ENCODE measurements at regions not wholly inside any gene's neighbourhood (a gene's known extent, or its start where the extent isn't known, plus 50 kb on each side); places are given as distances from the start of the nearest gene placed in this dataset.
A peak's percentile ranks its signal among the peaks of the same experiment; 100 is the strongest.

- Histone ChIP-seq H3K9me3 (replicated peaks; ENCODE audit: low read length) (no peaks in the 10 kb centered on the region), H3K4me2 (ENCODE audit: low read length) (no peak overlapping the region), H3K4me1 (ENCODE audit: control insufficient read depth, insufficient read depth, low read length) (no peaks in the 10 kb centered on the region), H3K4me3 (ENCODE audit: low read length) (no peak overlapping the region), H3K36me3 (ENCODE audit: insufficient read depth, low read length) (no peaks in the 10 kb centered on the region), H3K27me3 (ENCODE audit: control insufficient read depth, insufficient read depth, low read length) (peaks cover 12% of the 10 kb centered on the region), H3K9ac (ENCODE audit: low read depth, low read length) (no peak overlapping the region)
Measured at GRCh38 chr5:66234241-66234640, 90.1 kb downstream of the SREK1 start.

DNA sequence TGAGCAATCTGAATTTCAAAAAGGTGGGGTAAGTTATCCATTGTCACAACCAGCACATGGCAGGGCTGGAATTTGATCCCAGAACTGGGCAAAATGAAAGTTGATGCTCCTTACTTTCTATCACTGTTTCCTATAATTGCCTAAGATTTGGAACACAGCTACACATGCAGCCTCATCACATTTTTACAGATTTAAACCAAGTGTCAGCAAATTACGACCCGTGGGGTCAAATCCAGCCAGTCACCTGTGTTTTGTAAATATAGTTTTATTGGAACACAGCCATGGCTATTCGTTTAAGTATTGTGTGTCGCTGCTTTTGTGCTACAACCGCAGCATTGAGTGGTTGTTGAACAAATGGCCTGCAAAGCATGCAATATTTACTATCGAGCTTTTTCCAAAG is 94.3 kb downstream of the SREK1 start:
- H3K9ac ChIP-seq (ENCODE audit: low read depth, low read length): no peak overlapping the region
- H3K4me2 ChIP-seq (ENCODE audit: low read length): no peak overlapping the region
- H3K27me3 ChIP-seq (ENCODE audit: control insufficient read depth, insufficient read depth, low read length): peaks cover 22% of the 10 kb centered on the region
- H3K36me3 ChIP-seq (ENCODE audit: insufficient read depth, low read length): no peaks in the 10 kb centered on the region
- H3K9me3 ChIP-seq (replicated peaks; ENCODE audit: low read length): no peaks in the 10 kb centered on the region
- no peak overlapping the region for H3K4me3 ChIP-seq (ENCODE audit: low read length)
- no peaks in the 10 kb centered on the region for H3K4me1 ChIP-seq (ENCODE audit: control insufficient read depth, insufficient read depth, low read length)

GRCh38 chr5:66239034-66239433 is 94.9 kb downstream of the SREK1 start:
- H3K27me3 ChIP-seq (ENCODE audit: control insufficient read depth, insufficient read depth, low read length): peaks cover 22% of the 10 kb centered on the region
- no peak overlapping the region for H3K9ac ChIP-seq (ENCODE audit: low read depth, low read length)
- H3K36me3 ChIP-seq (ENCODE audit: insufficient read depth, low read length): no peaks in the 10 kb centered on the region
- no peaks in the 10 kb centered on the region for H3K4me1 ChIP-seq (ENCODE audit: control insufficient read depth, insufficient read depth, low read length)
- H3K4me3 ChIP-seq (ENCODE audit: low read length): no peak overlapping the region
- H3K4me2 ChIP-seq (ENCODE audit: low read length): no peak overlapping the region
- no peaks in the 10 kb centered on the region for H3K9me3 ChIP-seq (replicated peaks; ENCODE audit: low read length)

GRCh38 chr5:66241136-66241825 is 97.2 kb downstream of the SREK1 start:
- no peaks in the 10 kb centered on the region for H3K36me3 ChIP-seq (ENCODE audit: insufficient read depth, low read length)
- no peak overlapping the region for H3K4me2 ChIP-seq (ENCODE audit: low read length)
- no peaks in the 10 kb centered on the region for H3K4me1 ChIP-seq (ENCODE audit: control insufficient read depth, insufficient read depth, low read length)
- no peak overlapping the region for H3K9ac ChIP-seq (ENCODE audit: low read depth, low read length)
- no peaks in the 10 kb centered on the region for H3K9me3 ChIP-seq (replicated peaks; ENCODE audit: low read length)
- H3K27me3 ChIP-seq (ENCODE audit: control insufficient read depth, insufficient read depth, low read length): peaks cover 18% of the 10 kb centered on the region
- no peak overlapping the region for H3K4me3 ChIP-seq (ENCODE audit: low read length)

DNA sequence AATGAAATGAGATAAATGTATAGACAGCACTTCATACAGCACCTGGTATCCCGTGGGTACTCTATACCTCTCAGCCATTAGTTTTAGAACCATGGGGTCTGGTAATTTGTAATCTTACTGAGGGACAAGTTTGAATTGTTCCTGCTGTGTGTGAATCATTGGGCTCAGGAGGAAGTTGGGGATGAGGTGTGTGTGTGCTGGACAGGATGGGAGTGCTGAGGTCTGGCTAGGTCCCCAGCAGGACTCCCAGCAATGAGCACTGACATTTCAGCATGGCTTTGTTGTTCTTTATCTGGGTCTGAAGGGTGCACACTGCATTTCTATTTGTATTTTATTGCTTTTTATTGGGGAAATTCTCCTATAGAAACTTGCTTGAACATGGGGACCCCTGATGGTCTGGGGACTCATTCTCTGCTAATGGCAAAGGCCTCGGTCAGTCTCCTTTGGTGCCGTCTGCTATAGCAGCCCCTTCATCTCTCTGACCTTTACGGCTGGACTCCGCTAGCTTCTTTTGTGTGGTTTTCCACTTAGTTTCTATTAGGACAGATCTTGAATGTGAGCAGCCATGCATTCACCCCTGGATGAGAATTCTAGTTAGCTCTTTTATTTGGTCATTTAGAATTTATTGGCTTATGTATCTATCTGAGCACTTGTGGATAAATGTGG is 98.1 kb downstream of the SREK1 start:
- H3K4me1 ChIP-seq (ENCODE audit: control insufficient read depth, insufficient read depth, low read length): peaks cover 9% of the 10 kb centered on the region
- no peak overlapping the region for H3K9ac ChIP-seq (ENCODE audit: low read depth, low read length)

DNA sequence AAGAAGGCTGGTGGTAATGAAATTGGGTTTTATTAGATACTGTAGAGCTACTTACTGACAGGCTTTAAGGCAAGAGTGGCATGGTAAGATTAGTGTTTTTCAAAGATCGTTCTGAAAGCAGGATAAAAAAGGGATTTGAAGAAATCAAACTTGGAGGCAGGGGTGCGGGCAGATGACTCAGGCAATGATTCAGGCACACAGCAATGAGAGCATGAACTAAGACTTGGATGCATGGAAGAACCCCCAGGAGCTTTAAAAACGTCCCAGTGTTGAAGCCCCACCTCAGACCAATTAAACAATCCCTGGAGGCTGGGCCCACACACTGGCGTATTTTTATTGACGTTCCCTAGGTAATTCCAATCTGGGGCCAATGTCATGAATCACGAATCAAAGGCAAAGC is 102.5 kb downstream of the SREK1 start:
- H3K4me1 ChIP-seq (ENCODE audit: control insufficient read depth, insufficient read depth, low read length): peaks cover 13% of the 10 kb centered on the region
- peaks cover 10% of the 10 kb centered on the region for H3K27me3 ChIP-seq (ENCODE audit: control insufficient read depth, insufficient read depth, low read length)
- no peaks in the 10 kb centered on the region for H3K9me3 ChIP-seq (replicated peaks; ENCODE audit: low read length)
- peak overlapping the region; percentile 3 for H3K4me3 ChIP-seq (ENCODE audit: low read length)
- H3K4me2 ChIP-seq (ENCODE audit: low read length): peak overlapping the region; percentile 47
- H3K9ac ChIP-seq (ENCODE audit: low read depth, low read length): no peak overlapping the region
- H3K36me3 ChIP-seq (ENCODE audit: insufficient read depth, low read length): no peaks in the 10 kb centered on the region

More for the DNA sequence above, 98.1 kb downstream of the SREK1 start:
- Histone ChIP-seq H3K4me3 (ENCODE audit: low read length) (no peak overlapping the region), H3K36me3 (ENCODE audit: insufficient read depth, low read length) (no peaks in the 10 kb centered on the region), H3K4me2 (ENCODE audit: low read length) (no peak overlapping the region), H3K27me3 (ENCODE audit: control insufficient read depth, insufficient read depth, low read length) (peaks cover 18% of the 10 kb centered on the region), H3K9me3 (replicated peaks; ENCODE audit: low read length) (no peaks in the 10 kb centered on the region)

DNA sequence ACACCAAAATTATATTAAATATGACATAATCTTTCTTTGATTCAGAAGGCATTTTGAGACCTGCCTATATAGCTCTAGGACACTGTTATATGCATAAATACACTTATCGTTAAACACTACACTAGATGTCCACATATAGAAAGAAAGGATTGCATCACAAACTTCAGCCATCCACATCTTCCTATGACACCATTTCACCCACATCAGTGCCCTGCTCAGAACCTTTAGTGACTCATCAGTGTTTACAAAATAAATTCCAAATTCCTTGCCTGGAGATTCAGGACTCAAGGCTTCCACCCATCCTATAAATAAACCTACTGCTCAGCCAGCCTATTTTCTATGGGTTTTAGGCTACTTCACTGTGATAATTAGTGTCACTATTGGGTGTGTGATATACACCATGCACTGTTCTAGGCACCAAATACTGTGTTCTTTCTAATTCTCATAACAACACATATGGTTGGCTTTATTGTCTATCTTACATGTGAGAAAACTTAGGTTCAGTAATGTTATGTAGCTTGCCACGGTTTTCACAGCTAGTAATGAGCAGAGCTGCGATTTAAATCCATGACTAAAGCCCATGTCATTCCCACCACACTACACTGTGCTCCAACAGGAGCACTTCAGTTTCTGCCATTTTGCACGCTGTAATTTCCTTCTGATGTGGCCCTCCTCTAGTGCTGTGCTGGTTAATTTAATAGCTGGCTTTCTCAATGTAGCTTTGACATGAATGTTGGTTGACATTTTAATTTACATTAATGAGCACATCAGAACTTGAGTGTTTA is 103.3 kb downstream of the SREK1 start:
- Histone ChIP-seq H3K36me3 (ENCODE audit: insufficient read depth, low read length) (no peaks in the 10 kb centered on the region), H3K9me3 (replicated peaks; ENCODE audit: low read length) (no peaks in the 10 kb centered on the region), H3K27me3 (ENCODE audit: control insufficient read depth, insufficient read depth, low read length) (peaks cover 8% of the 10 kb centered on the region), H3K9ac (ENCODE audit: low read depth, low read length) (no peak overlapping the region), H3K4me2 (ENCODE audit: low read length) (peak overlapping the region; percentile 47), H3K4me3 (ENCODE audit: low read length) (no peak overlapping the region), H3K4me1 (ENCODE audit: control insufficient read depth, insufficient read depth, low read length) (peaks cover 13% of the 10 kb centered on the region)

DNA sequence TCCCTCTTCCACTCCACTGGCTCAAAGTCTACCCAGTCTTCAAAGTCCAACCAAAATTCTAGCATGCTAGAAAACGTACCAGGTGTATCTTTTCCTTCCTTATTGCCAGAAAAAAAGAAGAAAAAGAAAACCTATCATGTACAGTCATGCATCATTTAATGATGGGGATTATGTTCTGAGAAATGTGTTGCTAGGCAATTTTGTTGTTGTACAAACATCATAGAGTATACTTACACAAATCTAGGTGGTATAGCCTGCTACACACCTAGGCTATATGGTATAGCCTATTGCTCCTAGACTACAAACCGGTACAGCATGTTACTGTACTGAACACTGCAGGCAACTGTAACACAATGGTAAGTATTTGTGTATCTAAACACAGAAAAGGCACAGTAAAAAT is 104.8 kb downstream of the SREK1 start:
- Histone ChIP-seq H3K4me3 (ENCODE audit: low read length) (no peak overlapping the region), H3K9me3 (replicated peaks; ENCODE audit: low read length) (no peaks in the 10 kb centered on the region)

DNA sequence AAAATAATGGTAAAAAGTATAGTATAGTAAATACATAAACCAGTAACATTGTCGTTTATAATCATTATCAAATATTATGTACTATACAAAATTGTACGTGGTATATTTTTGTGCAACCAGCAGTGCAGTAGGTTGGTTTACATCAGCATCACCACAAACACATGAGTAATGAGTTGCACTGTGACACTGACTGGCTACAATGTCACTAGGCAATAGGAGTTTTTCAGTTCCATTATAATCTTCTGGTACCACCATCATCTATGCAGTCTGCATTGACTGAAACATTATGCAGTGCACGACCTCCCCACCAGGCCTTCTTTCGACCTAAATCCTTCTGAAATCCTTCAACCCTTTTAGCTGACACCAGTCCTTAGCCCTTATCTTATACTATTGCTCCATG is 105.8 kb downstream of the SREK1 start:
- H3K4me1 ChIP-seq (ENCODE audit: control insufficient read depth, insufficient read depth, low read length): peaks cover 13% of the 10 kb centered on the region
- H3K4me2 ChIP-seq (ENCODE audit: low read length): no peak overlapping the region
- no peaks in the 10 kb centered on the region for H3K36me3 ChIP-seq (ENCODE audit: insufficient read depth, low read length)
- peaks cover 8% of the 10 kb centered on the region for H3K27me3 ChIP-seq (ENCODE audit: control insufficient read depth, insufficient read depth, low read length)
- H3K9ac ChIP-seq (ENCODE audit: low read depth, low read length): no peak overlapping the region
- H3K4me3 ChIP-seq (ENCODE audit: low read length): no peak overlapping the region
- H3K9me3 ChIP-seq (replicated peaks; ENCODE audit: low read length): no peaks in the 10 kb centered on the region

More for the DNA sequence above, 104.8 kb downstream of the SREK1 start:
- Histone ChIP-seq H3K4me2 (ENCODE audit: low read length) (no peak overlapping the region), H3K4me1 (ENCODE audit: control insufficient read depth, insufficient read depth, low read length) (peaks cover 13% of the 10 kb centered on the region), H3K9ac (ENCODE audit: low read depth, low read length) (no peak overlapping the region), H3K36me3 (ENCODE audit: insufficient read depth, low read length) (no peaks in the 10 kb centered on the region), H3K27me3 (ENCODE audit: control insufficient read depth, insufficient read depth, low read length) (peaks cover 8% of the 10 kb centered on the region)

DNA sequence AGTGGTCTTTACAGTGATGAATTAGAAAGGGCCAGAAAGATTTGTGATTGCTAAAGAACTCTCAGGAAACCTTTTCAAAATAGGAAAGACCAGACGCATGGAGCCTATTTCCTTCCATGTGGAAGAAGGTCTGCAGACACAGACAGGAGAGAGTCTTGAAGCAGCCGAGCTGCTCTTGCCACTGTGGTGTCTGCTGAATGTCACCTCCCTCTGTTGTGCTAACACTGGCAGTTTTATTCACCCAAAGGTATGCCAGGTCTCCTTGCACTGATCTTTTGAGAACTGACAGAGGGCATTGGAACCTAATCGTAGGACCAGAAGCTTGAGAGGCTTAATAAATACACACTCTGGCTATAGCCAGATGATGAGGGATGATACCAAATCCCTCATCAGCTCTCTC is 108.7 kb downstream of the SREK1 start:
- H3K4me1 ChIP-seq (ENCODE audit: control insufficient read depth, insufficient read depth, low read length): no peaks in the 10 kb centered on the region
- H3K36me3 ChIP-seq (ENCODE audit: insufficient read depth, low read length): no peaks in the 10 kb centered on the region
- no peak overlapping the region for H3K9ac ChIP-seq (ENCODE audit: low read depth, low read length)
- H3K4me2 ChIP-seq (ENCODE audit: low read length): no peak overlapping the region
- H3K27me3 ChIP-seq (ENCODE audit: control insufficient read depth, insufficient read depth, low read length): peaks cover 8% of the 10 kb centered on the region
- no peaks in the 10 kb centered on the region for H3K9me3 ChIP-seq (replicated peaks; ENCODE audit: low read length)
- no peak overlapping the region for H3K4me3 ChIP-seq (ENCODE audit: low read length)

DNA sequence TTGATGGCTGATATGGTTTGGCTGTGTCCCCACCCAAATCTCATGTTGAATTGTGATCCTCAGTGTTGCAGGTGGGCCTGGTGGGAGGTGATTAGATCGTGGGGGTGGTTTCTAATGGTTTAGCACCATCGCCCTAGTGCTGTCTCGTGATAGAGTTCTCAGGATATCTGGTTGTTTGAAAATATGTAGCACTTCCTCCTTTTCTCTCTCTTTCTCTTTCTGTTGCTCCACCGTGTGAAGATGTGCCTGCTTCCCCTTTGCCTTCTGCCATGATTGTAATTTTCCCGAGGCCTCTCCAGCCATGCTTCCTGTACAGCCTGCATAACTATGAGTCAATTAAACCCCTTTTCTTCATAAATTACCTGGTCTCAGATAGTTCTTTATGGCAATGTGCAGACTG is 111.6 kb downstream of the SREK1 start:
- H3K9ac ChIP-seq (ENCODE audit: low read depth, low read length): no peak overlapping the region
- H3K4me1 ChIP-seq (ENCODE audit: control insufficient read depth, insufficient read depth, low read length): no peaks in the 10 kb centered on the region
- H3K4me2 ChIP-seq (ENCODE audit: low read length): no peak overlapping the region
- H3K9me3 ChIP-seq (replicated peaks; ENCODE audit: low read length): no peaks in the 10 kb centered on the region
- peaks cover 8% of the 10 kb centered on the region for H3K27me3 ChIP-seq (ENCODE audit: control insufficient read depth, insufficient read depth, low read length)
- H3K4me3 ChIP-seq (ENCODE audit: low read length): no peak overlapping the region
- H3K36me3 ChIP-seq (ENCODE audit: insufficient read depth, low read length): no peaks in the 10 kb centered on the region

All from skeletal muscle satellite cell (primary cell).